Effector memory CD8-positive, alpha-beta T cell (primary cell): ENCODE measurements at regions not wholly inside any gene's neighbourhood (a gene's known extent, or its start where the extent isn't known, plus 50 kb on each side); places are given as distances from the start of the nearest gene placed in this dataset.

Experiments used
- ATAC-seq: fragments of 150-1000 bp; cut with Tn5 transposase; replicated peaks from 2 replicates; pipeline ENCODE4 v1.10.0; 2021; ENCODE audit warnings: mild to moderate bottlenecking, moderate library complexity
- DNase-seq, 3 experiments: peaks; one replicate each; pipeline ENCODE4 v3.0.0; 2021
- H3K27ac Mint-ChIP-seq, 2 donors: one replicate each; pipeline ENCODE4 v1.8.0; 2022; ENCODE audit warnings: mild to moderate bottlenecking in 2 of 2, mixed read lengths in 2 of 2, moderate library complexity in 2 of 2
- H3K27me3 Mint-ChIP-seq, 2 donors: one replicate each; pipeline ENCODE4 v1.8.0; 2022; ENCODE audit warnings: mixed read lengths in 2 of 2
- H3K36me3 Mint-ChIP-seq: one replicate; pipeline ENCODE4 v1.8.0; 2022; ENCODE audit warnings: mild to moderate bottlenecking, moderate library complexity, mixed read lengths; ENCODE audit not compliant: insufficient read depth
- H3K4me1 Mint-ChIP-seq, 2 donors: one replicate each; pipeline ENCODE4 v1.8.0; 2022; ENCODE audit warnings: low read depth in 2 of 2, mixed read lengths in 2 of 2
- H3K4me3 Mint-ChIP-seq, 2 donors: one replicate each; pipeline ENCODE4 v1.8.0; 2022; ENCODE audit warnings: mild to moderate bottlenecking in 2 of 2, mixed read lengths in 2 of 2, moderate library complexity in 2 of 2
- H3K9me3 Mint-ChIP-seq, 2 donors: one replicate each; pipeline ENCODE4 v1.8.0; 2022; ENCODE audit warnings: mixed read lengths in 2 of 2

DNA sequence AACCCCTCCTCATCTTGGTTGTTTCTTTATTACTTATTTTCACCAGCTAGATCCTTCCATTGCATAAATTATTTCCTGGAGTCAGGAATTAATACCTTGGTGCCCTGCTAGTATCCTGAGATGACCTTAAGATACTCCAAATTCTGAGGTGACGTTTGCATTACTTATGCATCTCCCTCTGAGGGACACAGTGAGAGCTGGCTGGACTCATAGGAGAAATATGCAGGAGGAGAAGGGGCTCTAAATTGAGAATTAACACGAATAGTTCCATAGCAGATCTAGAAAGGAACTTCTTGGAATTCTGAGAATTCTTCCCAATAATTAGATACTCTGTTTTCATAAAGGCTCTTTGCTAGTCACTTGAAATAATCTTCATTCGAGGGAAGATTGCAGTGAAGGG, 310.6 kb upstream of the ZEB2 start:
- ATAC-seq (no peak), DNase-seq (no peak)
- Mint-ChIP-seq H3K4me3 (no peak overlapping the region), H3K27me3 (peaks cover 0 to 8% of the 10 kb centered on the region in 2 donors), H3K27ac (no peak overlapping the region), H3K4me1 (no peaks in the 10 kb centered on the region), H3K36me3 (no peaks in the 10 kb centered on the region), H3K9me3 (no peaks in the 10 kb centered on the region)

DNA sequence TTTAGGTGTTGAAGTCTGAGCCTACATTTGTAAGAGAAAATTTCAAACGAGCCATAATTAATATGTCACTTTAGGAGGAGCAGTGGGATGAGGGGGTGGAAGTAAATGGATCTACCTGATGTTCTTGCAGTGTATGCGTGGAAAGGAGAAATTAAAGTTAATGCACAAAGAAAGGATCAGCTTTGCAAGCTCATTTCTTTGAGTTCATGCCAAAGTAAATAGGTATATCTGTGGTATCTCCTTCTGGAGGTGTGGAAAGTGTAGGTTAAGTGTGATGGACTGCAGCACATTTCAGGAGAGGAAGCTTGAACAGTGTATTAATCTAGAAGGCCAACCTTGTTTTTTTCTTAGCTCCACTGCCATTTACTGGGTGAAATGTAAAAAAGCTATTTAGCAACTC, 307.5 kb upstream of the ZEB2 start:
- Mint-ChIP-seq H3K9me3 (no peaks in the 10 kb centered on the region), H3K4me1 (no peaks in the 10 kb centered on the region), H3K27ac (no peak overlapping the region), H3K36me3 (no peaks in the 10 kb centered on the region), H3K27me3 (peaks cover 0 to 8% of the 10 kb centered on the region in 2 donors), H3K4me3 (no peak overlapping the region)
- no peak for ATAC-seq
- DNase-seq: no peak

DNA sequence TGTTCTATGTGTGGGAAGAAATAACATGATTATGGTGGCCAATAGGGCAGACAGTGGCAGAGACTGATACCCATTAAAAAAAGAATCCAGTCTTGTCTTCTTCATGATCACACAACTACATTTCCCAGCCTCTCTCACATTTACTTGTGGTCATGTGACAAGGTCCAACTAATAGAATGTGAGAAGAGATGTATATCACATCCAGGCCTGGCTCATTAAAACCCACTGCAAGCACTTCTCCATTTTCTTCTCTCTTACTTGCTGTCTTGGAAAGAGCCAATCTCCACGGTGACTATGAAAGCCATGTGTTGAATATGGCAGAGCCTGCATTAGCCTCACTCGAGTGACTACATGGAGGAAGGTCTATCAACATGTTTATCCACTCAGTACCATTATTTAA, 306.2 kb upstream of the ZEB2 start:
- Mint-ChIP-seq H3K4me3 (no peak overlapping the region), H3K9me3 (peaks cover 0 to 7% of the 10 kb centered on the region in 2 donors), H3K36me3 (no peaks in the 10 kb centered on the region), H3K27ac (no peak overlapping the region), H3K27me3 (peaks cover 0 to 8% of the 10 kb centered on the region in 2 donors), H3K4me1 (no peaks in the 10 kb centered on the region)
- no peak for ATAC-seq
- DNase-seq: no peak

- H3K9me3 Mint-ChIP-seq: peaks cover 0 to 7% of the 10 kb centered on the region in 2 donors
- H3K27ac Mint-ChIP-seq: no peak overlapping the region
- H3K36me3 Mint-ChIP-seq: no peaks in the 10 kb centered on the region
- no peaks in the 10 kb centered on the region for H3K4me1 Mint-ChIP-seq
- H3K27me3 Mint-ChIP-seq: peaks cover 0 to 8% of the 10 kb centered on the region in 2 donors
- no peak for DNase-seq
- no peak for ATAC-seq
- no peak overlapping the region for H3K4me3 Mint-ChIP-seq
Measured at GRCh38 chr2:144825331-144826020, 305.6 kb upstream of the ZEB2 start.

DNA sequence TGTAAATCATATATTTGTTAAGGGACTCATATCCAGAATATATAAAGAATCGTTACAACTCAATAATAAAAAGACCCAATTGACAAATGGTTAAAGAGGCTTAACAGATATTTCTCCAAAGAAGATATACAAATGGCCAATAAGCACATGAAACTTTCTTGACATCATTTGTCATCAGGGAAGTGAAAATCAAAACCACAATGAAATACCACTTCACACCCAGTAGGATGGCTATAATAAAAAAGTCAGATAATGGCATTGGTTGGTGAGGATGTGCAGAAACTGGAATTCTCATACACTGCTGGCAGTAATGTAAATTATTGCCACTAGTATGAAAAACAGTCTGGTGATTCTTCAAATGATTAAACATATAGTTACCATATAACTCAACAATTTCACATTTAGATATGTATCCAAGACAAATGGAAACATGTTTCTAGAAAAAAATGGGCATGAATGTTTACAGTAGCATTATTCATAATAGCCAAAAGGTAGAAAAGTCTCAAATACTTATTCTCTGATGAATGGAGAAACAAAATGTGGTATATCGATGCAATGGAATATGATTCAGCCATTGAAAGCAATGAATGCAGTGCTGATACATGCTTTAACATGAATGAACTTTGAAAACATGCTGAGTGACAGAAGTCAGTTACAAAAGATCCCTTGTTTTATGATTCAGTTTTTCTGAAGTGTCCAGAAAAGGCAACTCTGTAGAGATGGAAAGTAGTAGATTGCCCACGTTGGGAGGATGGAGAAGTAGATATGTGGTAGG, 304.6 kb upstream of the ZEB2 start:
- Mint-ChIP-seq H3K27ac (no peak overlapping the region), H3K36me3 (no peaks in the 10 kb centered on the region), H3K4me3 (no peak overlapping the region), H3K9me3 (peaks cover 0 to 7% of the 10 kb centered on the region in 2 donors), H3K4me1 (no peaks in the 10 kb centered on the region), H3K27me3 (peaks cover 0 to 8% of the 10 kb centered on the region in 2 donors)
- DNase-seq (no peak), ATAC-seq (no peak)

GRCh38 chr2:144822966-144823365, 303.0 kb upstream of the ZEB2 start:
- no peaks in the 10 kb centered on the region for H3K4me1 Mint-ChIP-seq
- DNase-seq: no peak
- no peak overlapping the region for H3K4me3 Mint-ChIP-seq
- no peak for ATAC-seq
- H3K27me3 Mint-ChIP-seq: peaks cover 0 to 10% of the 10 kb centered on the region in 2 donors
- peaks cover 0 to 7% of the 10 kb centered on the region in 2 donors for H3K9me3 Mint-ChIP-seq
- H3K27ac Mint-ChIP-seq: no peak overlapping the region
- H3K36me3 Mint-ChIP-seq: no peaks in the 10 kb centered on the region

- no peaks in the 10 kb centered on the region for H3K36me3 Mint-ChIP-seq
- H3K27ac Mint-ChIP-seq: no peak overlapping the region
- no peak for DNase-seq
- no peaks in the 10 kb centered on the region for H3K4me1 Mint-ChIP-seq
- H3K27me3 Mint-ChIP-seq: peaks cover 20 to 34% of the 10 kb centered on the region in 2 donors
- no peaks in the 10 kb centered on the region for H3K9me3 Mint-ChIP-seq
- no peak for ATAC-seq
- no peak overlapping the region for H3K4me3 Mint-ChIP-seq
Measured at GRCh38 chr2:144812288-144812687, 292.4 kb upstream of the ZEB2 start.

- no peak for ATAC-seq
Measured at GRCh38 chr2:144801766-144802165, 281.8 kb upstream of the ZEB2 start.

GRCh38 chr2:144801325-144801724, 281.4 kb upstream of the ZEB2 start:
- H3K9me3 Mint-ChIP-seq: no peaks in the 10 kb centered on the region
- DNase-seq (no peak), ATAC-seq (no peak)
- H3K27ac Mint-ChIP-seq: no peak overlapping the region
- peaks cover 0 to 6% of the 10 kb centered on the region in 2 donors for H3K4me1 Mint-ChIP-seq
- no peaks in the 10 kb centered on the region for H3K36me3 Mint-ChIP-seq
- H3K4me3 Mint-ChIP-seq: no peak overlapping the region
- no peaks in the 10 kb centered on the region for H3K27me3 Mint-ChIP-seq

More at GRCh38 chr2:144801766-144802165, 281.8 kb upstream of the ZEB2 start:
- H3K4me3 Mint-ChIP-seq: no peak overlapping the region
- no peaks in the 10 kb centered on the region for H3K9me3 Mint-ChIP-seq
- H3K36me3 Mint-ChIP-seq: no peaks in the 10 kb centered on the region
- H3K27ac Mint-ChIP-seq: no peak overlapping the region
- H3K27me3 Mint-ChIP-seq: no peaks in the 10 kb centered on the region
- DNase-seq: no peak
- peaks cover 0 to 6% of the 10 kb centered on the region in 2 donors for H3K4me1 Mint-ChIP-seq

GRCh38 chr2:144798989-144799388, 279.1 kb upstream of the ZEB2 start:
- ATAC-seq (no peak), DNase-seq (no peak)
- Mint-ChIP-seq H3K36me3 (no peaks in the 10 kb centered on the region), H3K4me1 (peaks cover 0 to 6% of the 10 kb centered on the region in 2 donors), H3K27me3 (no peaks in the 10 kb centered on the region), H3K4me3 (no peak overlapping the region), H3K9me3 (no peaks in the 10 kb centered on the region), H3K27ac (no peak overlapping the region)

DNA sequence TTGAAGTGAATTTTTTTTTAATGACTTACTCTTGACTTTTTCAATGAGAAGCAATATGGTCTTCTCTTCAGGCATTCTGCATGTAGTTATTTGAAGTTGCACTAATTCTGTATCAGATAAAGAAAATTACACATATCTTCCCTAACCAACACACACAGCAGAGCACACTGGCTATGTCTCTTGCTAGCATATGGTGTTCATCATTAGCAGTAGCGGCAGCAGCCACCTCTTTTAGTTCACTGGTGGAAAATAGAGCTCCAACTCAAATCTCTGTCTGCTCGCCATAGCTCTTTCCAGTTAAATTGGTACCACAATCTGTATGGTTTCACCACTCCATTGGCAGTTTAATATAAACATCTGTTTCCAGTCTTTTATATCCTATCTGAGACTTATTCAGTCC, 278.1 kb upstream of the ZEB2 start:
- Mint-ChIP-seq H3K27me3 (no peaks in the 10 kb centered on the region), H3K4me1 (peaks cover 0 to 6% of the 10 kb centered on the region in 2 donors), H3K36me3 (no peaks in the 10 kb centered on the region), H3K27ac (no peak overlapping the region), H3K4me3 (no peak overlapping the region), H3K9me3 (no peaks in the 10 kb centered on the region)
- ATAC-seq: no peak
- DNase-seq: no peak

DNA sequence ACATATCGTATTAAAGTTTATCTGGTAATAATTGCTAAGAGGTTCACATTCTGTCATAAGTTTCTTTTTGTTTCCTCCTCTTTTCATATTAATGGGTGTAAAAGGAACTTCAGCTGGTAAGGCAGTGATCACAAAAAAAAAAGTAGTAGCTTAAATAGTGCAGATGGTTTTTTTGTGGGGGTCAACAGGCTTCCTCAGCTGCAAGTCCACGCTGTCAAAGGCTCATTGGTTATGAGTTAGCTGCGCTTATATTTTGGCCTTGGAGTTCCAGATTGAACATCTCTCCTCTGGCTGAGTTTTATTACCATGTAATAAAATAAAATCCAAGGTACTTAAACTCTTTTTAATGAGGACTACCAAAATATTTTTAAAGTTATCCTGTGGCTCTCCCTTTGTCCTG, 277.0 kb upstream of the ZEB2 start:
- H3K4me1 Mint-ChIP-seq: peaks cover 0 to 6% of the 10 kb centered on the region in 2 donors
- no peak overlapping the region for H3K27ac Mint-ChIP-seq
- ATAC-seq (no peak), DNase-seq (no peak)
- no peaks in the 10 kb centered on the region for H3K27me3 Mint-ChIP-seq
- H3K9me3 Mint-ChIP-seq: no peaks in the 10 kb centered on the region
- H3K4me3 Mint-ChIP-seq: no peak overlapping the region
- no peaks in the 10 kb centered on the region for H3K36me3 Mint-ChIP-seq

DNA sequence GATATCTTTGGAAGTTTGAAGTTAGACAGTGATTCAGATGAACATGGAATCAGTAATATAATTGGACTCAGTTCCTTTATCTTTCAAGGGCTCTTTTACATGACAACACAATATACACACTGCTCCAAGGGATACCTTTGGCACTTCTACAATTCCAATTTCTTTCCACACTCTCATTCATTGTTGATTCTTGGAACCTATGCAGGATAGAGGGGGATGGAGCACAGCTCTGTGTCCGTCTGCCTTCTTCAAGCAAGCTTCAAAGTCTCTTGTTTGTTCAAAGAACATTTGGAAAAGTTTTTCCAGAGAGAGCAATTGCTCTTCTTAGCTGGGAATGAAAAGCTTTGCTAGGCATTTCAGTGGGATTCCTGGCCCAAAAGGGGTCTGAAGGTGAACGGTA, 276.2 kb upstream of the ZEB2 start:
- H3K9me3 Mint-ChIP-seq: no peaks in the 10 kb centered on the region
- H3K27ac Mint-ChIP-seq: no peak overlapping the region
- ATAC-seq: no peak
- H3K27me3 Mint-ChIP-seq: no peaks in the 10 kb centered on the region
- no peaks in the 10 kb centered on the region for H3K36me3 Mint-ChIP-seq
- H3K4me3 Mint-ChIP-seq: no peak overlapping the region
- no peak for DNase-seq
- H3K4me1 Mint-ChIP-seq: peaks cover 0 to 6% of the 10 kb centered on the region in 2 donors

GRCh38 chr2:144785253-144785652, 265.3 kb upstream of the ZEB2 start:
- no peaks in the 10 kb centered on the region for H3K9me3 Mint-ChIP-seq
- H3K4me3 Mint-ChIP-seq: no peak overlapping the region
- no peak for ATAC-seq

More at GRCh38 chr2:144785253-144785652, 265.3 kb upstream of the ZEB2 start:
- peaks cover 14 to 23% of the 10 kb centered on the region in 2 donors for H3K27me3 Mint-ChIP-seq
- no peak overlapping the region for H3K27ac Mint-ChIP-seq
- H3K4me1 Mint-ChIP-seq: no peaks in the 10 kb centered on the region
- no peaks in the 10 kb centered on the region for H3K36me3 Mint-ChIP-seq
- no peak for DNase-seq
